ENCODE measurements at regions not wholly inside any gene's neighbourhood (a gene's known extent, or its start where the extent isn't known, plus 50 kb on each side); places are given as distances from the start of the nearest gene placed in this dataset.
"Not testable (repeated sequence)": the region's sequence is repeated elsewhere in the genome, so short reads cannot be mapped to it uniquely, and the experiment has no call there.

GRCh38 chr2:113372258-113372834, 65.1 kb upstream of the ZNG1B start:
- TF ChIP-seq POLR2A (IDR thresholded peaks at IDR 0.05); CTCF (IDR thresholded peaks at IDR 0.05 in 4 of 5, conservative IDR thresholded peaks at IDR 0.05 in 1 of 5): not testable (repeated sequence)

Measured in gastrocnemius medialis (tissue), 4 donors.